ENCODE measurements at regions not wholly inside any gene's neighbourhood (a gene's known extent, or its start where the extent isn't known, plus 50 kb on each side); places are given as distances from the start of the nearest gene placed in this dataset.

- TF ChIP-seq, protein P1, sequence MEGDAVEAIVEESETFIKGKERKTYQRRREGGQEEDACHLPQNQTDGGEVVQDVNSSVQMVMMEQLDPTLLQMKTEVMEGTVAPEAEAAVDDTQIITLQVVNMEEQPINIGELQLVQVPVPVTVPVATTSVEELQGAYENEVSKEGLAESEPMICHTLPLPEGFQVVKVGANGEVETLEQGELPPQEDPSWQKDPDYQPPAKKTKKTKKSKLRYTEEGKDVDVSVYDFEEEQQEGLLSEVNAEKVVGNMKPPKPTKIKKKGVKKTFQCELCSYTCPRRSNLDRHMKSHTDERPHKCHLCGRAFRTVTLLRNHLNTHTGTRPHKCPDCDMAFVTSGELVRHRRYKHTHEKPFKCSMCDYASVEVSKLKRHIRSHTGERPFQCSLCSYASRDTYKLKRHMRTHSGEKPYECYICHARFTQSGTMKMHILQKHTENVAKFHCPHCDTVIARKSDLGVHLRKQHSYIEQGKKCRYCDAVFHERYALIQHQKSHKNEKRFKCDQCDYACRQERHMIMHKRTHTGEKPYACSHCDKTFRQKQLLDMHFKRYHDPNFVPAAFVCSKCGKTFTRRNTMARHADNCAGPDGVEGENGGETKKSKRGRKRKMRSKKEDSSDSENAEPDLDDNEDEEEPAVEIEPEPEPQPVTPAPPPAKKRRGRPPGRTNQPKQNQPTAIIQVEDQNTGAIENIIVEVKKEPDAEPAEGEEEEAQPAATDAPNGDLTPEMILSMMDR (conservative IDR thresholded peaks at IDR 0.05 in 1 of 2, IDR thresholded peaks at IDR 0.05 in 1 of 2; ENCODE audit: low read depth in 1 of 2, low read length in 2 of 2): no peak
- TF ChIP-seq EZH2 (IDR thresholded peaks at IDR 0.05; ENCODE audit: low read length, missing control alignments): no peak
These were observed 197.8 kb downstream of the DMAC1 start for GRCh38 chr9:7601739-7602138.

Measured in fibroblast of lung (primary cell).